ENCODE measurements at regions not wholly inside any gene's neighbourhood (a gene's known extent, or its start where the extent isn't known, plus 50 kb on each side); places are given as distances from the start of the nearest gene placed in this dataset.

GRCh38 chr11:90542092-90542491 lies 319.2 kb upstream of the CHORDC1 start:
- DNase-seq (no peak), ATAC-seq (ENCODE audit: low FRiP score in 2 of 2) (no peak)
- TF ChIP-seq POLR2A (IDR thresholded peaks at IDR 0.05): no peak
- no peak for TF ChIP-seq POLR2AphosphoS5 (IDR thresholded peaks at IDR 0.05)
- TF ChIP-seq EP300 (IDR thresholded peaks at IDR 0.05): no peak
- TF ChIP-seq CTCF (IDR thresholded peaks at IDR 0.05): no peak
- Histone ChIP-seq H3K27me3 (no peaks in the 10 kb centered on the region), H3K4me1 (no peaks in the 10 kb centered on the region), H3K36me3 (no peaks in the 10 kb centered on the region), H3K9me3 (no peaks in the 10 kb centered on the region), H3K4me3 (no peak overlapping the region), H3K27ac (no peak overlapping the region)

GRCh38 chr11:90536301-90536700 lies 313.5 kb upstream of the CHORDC1 start:
- Histone ChIP-seq H3K9me3 (no peaks in the 10 kb centered on the region), H3K36me3 (no peaks in the 10 kb centered on the region), H3K4me1 (no peaks in the 10 kb centered on the region), H3K4me3 (no peak overlapping the region), H3K27ac (no peak overlapping the region), H3K27me3 (no peaks in the 10 kb centered on the region)
- DNase-seq: no peak
- ATAC-seq (ENCODE audit: low FRiP score in 2 of 2): no peak
- no peak for TF ChIP-seq CTCF (IDR thresholded peaks at IDR 0.05)
- no peak for TF ChIP-seq POLR2AphosphoS5 (IDR thresholded peaks at IDR 0.05)
- TF ChIP-seq EP300 (IDR thresholded peaks at IDR 0.05): no peak
- TF ChIP-seq POLR2A (IDR thresholded peaks at IDR 0.05): no peak
- 61 to 68% methylated on average over 3 of the region's 3 CpGs for WGBS, 2 donors

- ATAC-seq (ENCODE audit: low FRiP score in 2 of 2): no peak
- Histone ChIP-seq H3K27me3 (no peaks in the 10 kb centered on the region), H3K9me3 (no peaks in the 10 kb centered on the region)
Measured at GRCh38 chr11:90532125-90532524, 309.3 kb upstream of the CHORDC1 start.

DNA sequence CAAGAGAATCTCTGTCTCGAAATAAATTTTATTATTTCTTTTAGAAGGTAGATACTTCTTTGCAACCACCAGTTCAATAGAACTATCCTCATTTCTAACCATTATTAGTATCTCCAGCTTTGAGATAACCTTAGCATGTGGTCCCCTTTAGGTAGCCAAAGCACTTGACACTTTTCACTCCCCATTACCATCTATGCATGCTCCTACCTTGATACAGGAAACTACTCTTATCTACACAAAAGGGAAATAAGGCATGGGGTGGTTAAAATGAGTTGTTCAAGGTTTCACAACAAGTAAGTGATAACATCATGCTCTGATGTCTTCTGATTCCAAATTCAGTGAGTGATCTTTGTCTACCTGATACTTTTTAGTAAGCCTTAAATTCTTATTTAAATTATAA lies 308.2 kb upstream of the CHORDC1 start:
- no peak overlapping the region for H3K27ac ChIP-seq
- no peak overlapping the region for H3K4me3 ChIP-seq
- no peak for TF ChIP-seq POLR2AphosphoS5 (IDR thresholded peaks at IDR 0.05)
- no peak for TF ChIP-seq CTCF (IDR thresholded peaks at IDR 0.05)
- no peak for TF ChIP-seq POLR2A (IDR thresholded peaks at IDR 0.05)
- no peak for TF ChIP-seq EP300 (IDR thresholded peaks at IDR 0.05)
- no peaks in the 10 kb centered on the region for H3K9me3 ChIP-seq
- WGBS, 2 donors: 80 to 87% methylated on average over 1 of the region's 1 CpG
- no peaks in the 10 kb centered on the region for H3K27me3 ChIP-seq
- no peak for ATAC-seq (ENCODE audit: low FRiP score in 2 of 2)
- no peaks in the 10 kb centered on the region for H3K4me1 ChIP-seq
- DNase-seq: no peak
- no peaks in the 10 kb centered on the region for H3K36me3 ChIP-seq

More at GRCh38 chr11:90532125-90532524, 309.3 kb upstream of the CHORDC1 start:
- Histone ChIP-seq H3K4me1 (no peaks in the 10 kb centered on the region), H3K36me3 (no peaks in the 10 kb centered on the region), H3K27ac (no peak overlapping the region), H3K4me3 (no peak overlapping the region)
- no peak for TF ChIP-seq POLR2A (IDR thresholded peaks at IDR 0.05)
- no peak for TF ChIP-seq EP300 (IDR thresholded peaks at IDR 0.05)
- no peak for TF ChIP-seq CTCF (IDR thresholded peaks at IDR 0.05)
- TF ChIP-seq POLR2AphosphoS5 (IDR thresholded peaks at IDR 0.05): no peak
- DNase-seq: no peak

DNA sequence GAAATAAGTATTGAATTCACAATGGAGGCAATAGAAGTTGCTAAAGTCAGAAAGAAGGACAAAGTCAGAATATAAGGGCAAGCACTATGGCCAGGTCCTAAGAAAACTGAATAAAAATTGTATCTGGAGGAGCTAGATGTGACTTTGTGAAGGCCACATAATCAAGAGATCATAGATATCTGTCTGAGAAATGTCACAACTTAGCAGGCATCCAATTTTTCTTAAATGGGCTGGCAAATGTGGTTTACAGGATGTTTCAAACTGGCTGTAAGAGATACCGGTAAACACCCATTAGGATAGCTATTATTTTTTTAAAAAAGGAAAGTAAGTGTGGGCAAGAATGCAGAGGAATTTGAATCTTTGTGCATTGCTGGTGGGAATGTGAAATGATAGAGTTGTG lies 303.1 kb upstream of the CHORDC1 start:
- Histone ChIP-seq H3K4me3 (no peak overlapping the region), H3K27me3 (no peaks in the 10 kb centered on the region), H3K27ac (no peak overlapping the region), H3K4me1 (no peaks in the 10 kb centered on the region), H3K36me3 (no peaks in the 10 kb centered on the region), H3K9me3 (no peaks in the 10 kb centered on the region)
- ATAC-seq (ENCODE audit: low FRiP score in 2 of 2) (no peak), DNase-seq (no peak)
- 65 to 85% methylated on average over 1 of the region's 1 CpG for WGBS, 2 donors
- TF ChIP-seq CTCF (IDR thresholded peaks at IDR 0.05): no peak
- TF ChIP-seq POLR2A (IDR thresholded peaks at IDR 0.05): no peak
- TF ChIP-seq EP300 (IDR thresholded peaks at IDR 0.05): no peak
- no peak for TF ChIP-seq POLR2AphosphoS5 (IDR thresholded peaks at IDR 0.05)
